WI38 (cell line): ENCODE measurements at regions not wholly inside any gene's neighbourhood (a gene's known extent, or its start where the extent isn't known, plus 50 kb on each side); places are given as distances from the start of the nearest gene placed in this dataset.

ENCODE experiments used
- H3K4me3 ChIP-seq: 2 replicates; pipeline ENCODE4 v1.5.1; 2011; ENCODE audit warnings: low read depth, mild to moderate bottlenecking, control low read depth, low read length
- TF ChIP-seq, protein P1 (sequence below): IDR thresholded peaks from 2 replicates; pipeline ENCODE4 v1.5.1; 2012; ENCODE audit warnings: low read depth, mild to moderate bottlenecking, control low read depth, low read length

DNA sequence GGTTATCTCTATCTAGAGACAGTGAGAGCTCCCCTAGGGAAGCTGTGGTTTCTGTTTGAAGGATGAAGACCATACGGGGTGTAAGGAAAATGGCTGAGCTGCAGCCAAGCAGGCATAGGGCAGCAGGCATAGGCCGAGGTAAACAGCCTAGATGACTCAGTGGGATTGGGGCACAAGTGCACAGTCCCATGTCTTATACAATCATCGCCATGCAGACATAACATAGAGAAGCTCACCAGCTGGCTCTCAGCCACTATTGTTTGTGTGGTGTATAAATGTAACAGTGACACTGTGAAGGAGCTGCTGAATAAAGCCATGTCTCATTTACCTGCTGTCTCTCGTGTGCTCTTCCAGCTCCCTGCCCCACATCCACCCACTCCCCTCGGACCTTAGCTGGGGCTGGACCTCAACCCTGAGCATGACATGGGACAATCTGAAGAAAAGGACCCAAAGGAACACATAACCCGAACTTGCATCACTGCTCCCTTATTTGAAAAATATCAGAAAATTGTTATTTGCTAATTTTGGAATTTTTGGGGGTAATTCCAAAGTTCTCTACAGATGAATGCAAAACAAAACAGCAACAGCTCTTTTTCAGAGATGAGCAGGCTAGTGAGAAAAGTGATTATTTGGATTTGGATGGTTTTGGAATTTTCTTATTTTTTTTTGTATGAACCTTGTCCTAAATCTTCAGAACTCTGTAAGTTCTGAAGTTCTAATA is 582.7 kb downstream of the REEP3 start:
- H3K4me3 ChIP-seq, result no peak overlapping the region
- TF ChIP-seq, protein P1, sequence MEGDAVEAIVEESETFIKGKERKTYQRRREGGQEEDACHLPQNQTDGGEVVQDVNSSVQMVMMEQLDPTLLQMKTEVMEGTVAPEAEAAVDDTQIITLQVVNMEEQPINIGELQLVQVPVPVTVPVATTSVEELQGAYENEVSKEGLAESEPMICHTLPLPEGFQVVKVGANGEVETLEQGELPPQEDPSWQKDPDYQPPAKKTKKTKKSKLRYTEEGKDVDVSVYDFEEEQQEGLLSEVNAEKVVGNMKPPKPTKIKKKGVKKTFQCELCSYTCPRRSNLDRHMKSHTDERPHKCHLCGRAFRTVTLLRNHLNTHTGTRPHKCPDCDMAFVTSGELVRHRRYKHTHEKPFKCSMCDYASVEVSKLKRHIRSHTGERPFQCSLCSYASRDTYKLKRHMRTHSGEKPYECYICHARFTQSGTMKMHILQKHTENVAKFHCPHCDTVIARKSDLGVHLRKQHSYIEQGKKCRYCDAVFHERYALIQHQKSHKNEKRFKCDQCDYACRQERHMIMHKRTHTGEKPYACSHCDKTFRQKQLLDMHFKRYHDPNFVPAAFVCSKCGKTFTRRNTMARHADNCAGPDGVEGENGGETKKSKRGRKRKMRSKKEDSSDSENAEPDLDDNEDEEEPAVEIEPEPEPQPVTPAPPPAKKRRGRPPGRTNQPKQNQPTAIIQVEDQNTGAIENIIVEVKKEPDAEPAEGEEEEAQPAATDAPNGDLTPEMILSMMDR, result no peak

DNA sequence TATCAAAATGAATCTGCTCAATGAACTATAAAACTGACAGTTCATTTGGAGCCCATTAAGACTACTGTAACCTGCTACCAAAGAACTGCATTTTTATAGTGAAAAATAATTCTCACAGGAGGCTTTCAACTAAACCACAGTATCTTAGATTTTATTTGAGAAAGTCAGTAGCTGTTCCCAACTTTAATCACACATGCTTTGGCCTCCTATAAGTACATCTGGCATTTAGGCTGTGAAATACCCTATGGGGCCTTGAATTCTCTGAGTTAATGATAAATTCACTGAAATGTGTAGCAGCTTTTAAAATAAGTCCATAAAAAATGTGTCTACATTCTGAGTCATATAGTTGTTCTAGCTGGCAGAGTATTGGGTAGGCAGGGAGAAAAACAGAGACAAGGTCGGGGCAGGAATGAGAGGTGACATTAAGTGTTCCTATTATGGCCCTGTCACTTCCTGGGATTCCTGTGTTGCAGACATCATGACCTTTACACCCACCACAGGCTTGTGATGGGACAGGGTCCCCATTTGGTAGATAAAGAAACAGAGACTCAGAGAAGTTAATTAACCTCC is 588.8 kb downstream of the REEP3 start:
- no peak overlapping the region for H3K4me3 ChIP-seq
- TF ChIP-seq, protein P1, result no peak

DNA sequence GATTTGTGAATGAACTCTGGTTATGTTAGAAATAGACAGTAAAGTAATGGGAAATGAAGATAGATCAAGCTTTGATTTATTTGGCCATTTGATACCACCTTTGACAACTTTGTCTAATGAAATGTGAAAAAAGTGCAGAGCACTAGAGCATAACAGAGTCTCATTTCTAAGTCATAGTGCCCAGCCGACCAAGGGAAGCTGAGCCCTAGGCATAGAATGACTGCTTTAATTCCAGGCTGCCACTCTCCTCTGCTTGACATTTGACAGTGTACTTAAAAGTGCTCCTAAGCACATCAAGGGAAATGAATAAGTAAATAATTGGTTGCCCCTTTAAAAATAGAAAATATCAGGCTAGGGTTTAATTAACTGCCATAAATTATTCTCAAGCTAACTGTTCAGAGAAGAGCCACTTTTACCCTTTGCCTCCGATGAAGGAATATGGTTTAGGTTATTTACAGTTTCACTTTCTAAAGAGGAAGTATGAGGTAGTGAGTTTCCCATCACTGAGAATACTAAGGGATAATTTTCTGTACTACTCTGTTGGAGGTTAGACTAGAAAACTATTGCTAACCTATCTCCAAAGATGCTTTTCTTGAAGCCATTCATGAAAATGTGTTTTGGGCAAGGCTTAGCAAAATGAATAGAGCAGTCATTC is 591.6 kb downstream of the REEP3 start:
- TF ChIP-seq, protein P1, result no peak
- H3K4me3 ChIP-seq, result no peak overlapping the region

DNA sequence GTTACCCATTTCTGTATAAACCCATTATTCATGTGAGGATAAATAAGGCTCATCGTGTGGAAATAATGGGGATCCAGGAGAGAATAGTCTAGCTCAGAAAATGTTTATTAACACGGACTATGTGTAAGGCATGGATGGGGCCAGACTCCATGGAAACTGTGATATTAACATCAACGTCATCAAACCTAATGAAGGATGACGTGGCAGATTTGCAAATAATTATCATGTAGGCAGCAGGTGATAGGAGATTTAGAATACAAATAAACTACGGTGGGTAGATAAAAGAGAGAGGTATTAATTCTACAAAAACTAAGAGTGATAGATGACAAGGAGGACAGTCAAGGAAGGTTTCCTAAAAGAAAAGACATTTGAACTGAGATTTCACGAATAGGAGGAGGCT is 592.2 kb downstream of the REEP3 start:
- TF ChIP-seq, protein P1, result no peak
- H3K4me3 ChIP-seq, result no peak overlapping the region

DNA sequence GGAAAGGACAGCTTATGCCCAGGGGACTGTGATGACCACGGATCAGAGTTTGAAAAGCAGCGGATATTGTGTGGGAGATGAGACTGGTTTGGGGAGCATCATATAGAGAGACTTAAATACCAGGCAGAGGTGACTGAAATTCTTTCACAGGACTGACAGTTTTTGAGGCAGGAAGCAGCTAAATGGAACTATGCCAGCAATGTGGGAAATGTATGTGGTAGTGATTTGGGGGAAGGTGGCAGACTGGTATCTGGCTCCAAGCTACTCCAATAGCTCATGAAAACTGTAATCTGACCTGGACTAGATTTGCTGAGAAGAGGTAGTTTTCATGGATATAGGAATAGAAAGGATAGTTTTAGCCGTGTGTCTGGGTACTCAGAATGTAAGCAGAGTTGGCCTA is 592.6 kb downstream of the REEP3 start:
- H3K4me3 ChIP-seq, result no peak overlapping the region
- TF ChIP-seq, protein P1, result no peak

DNA sequence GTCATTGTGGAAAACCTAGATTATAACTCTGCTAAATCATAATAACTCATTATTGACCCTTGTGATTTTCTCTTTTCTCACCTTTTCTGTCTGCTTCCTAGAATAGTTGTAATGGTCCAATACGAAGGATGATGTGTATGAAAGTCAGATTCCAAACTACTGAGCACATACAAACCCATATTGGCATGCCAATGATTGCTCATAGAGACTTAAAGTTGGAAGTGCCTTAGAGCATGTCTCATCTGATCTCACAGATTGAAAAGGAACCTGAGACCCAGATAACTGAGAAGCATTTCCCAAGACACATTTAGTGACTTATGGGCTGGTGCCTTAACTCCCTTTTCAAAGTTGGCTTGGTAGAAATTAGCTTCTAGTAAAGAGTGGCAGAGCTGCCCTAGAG is 594.3 kb downstream of the REEP3 start:
- TF ChIP-seq, protein P1, result no peak
- no peak overlapping the region for H3K4me3 ChIP-seq

DNA sequence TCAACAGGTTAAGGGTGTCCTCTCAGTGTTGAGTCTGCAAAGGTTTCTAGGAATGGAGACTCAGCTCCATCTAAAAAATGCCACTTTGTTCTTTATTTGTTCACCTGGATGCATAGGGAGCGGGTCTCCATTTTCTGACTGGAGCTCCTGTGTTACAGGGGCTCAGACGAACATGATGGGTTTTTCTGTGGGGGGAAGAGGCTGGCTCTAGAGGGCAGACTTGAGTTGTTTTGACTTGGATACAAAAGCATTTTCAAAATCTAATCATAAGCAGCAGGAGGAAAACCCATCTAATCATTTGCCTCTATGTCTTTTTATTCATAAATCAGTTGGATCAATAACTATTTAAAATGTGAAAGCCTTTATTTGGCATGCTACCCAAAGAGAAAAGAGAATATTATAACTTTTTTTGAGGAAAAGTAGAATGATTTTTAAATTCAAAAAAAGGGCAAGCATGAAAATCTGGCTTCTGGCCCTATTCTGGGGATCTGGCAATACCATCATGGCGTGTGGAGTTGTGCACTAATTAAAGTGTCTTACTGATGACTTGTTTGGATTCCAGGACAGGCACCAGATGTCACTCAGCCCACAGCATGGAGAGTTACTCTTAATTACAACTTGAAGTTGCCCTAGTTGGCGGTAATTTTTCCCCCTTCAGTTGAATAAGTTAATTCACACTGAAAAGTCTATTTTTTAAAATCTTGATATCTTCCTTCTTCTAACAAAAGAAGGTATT is 594.9 kb downstream of the REEP3 start:
- H3K4me3 ChIP-seq, result no peak overlapping the region
- TF ChIP-seq, protein P1, result no peak
